ENCODE measurements at regions not wholly inside any gene's neighbourhood (a gene's known extent, or its start where the extent isn't known, plus 50 kb on each side); places are given as distances from the start of the nearest gene placed in this dataset.

DNA sequence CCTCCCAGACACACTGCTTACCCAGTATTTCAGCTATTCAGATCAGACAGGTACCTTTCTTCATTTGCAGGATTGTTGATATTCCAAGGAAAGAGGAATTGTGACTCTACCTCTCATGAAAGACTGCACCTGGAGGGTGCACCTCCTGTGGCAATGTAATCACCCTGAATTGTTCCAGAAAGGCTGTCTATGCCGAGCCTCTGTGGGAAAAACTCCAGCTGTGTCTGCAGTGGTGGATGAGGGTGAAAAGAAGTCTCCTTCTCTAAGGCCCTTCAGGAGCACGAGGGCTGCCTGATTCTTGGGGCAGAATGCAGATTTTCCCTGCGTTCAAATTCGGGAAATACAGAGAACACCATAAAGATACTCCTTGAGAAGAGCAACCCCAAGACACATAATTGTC lies 108.2 kb upstream of the ADAMTS3 start:
- H3K27ac ChIP-seq (ENCODE audit: low read depth in 1 of 2, low read length in 2 of 2), result no peak overlapping the region
- H3K79me2 ChIP-seq (ENCODE audit: insufficient read depth, low read length), result no peaks in the 10 kb centered on the region

DNA sequence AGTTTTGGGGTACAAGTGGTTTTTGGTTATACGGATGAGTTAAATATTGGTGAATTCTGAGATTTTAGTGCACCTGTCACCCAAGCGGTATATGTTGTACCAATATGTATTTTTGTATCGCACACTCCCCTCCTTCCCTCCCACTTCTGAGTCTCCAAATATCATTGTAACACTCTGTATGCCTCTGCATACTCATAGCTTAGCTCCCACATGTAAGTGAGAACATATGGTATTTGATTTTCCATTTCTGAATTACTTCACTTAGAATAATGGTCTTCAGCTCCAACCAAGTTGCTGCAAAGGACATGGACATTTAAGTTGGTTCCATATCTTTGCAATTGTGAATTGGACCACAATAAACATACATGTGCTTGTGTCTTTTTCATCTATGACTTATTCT lies 103.0 kb upstream of the ADAMTS3 start:
- no peaks in the 10 kb centered on the region for H3K79me2 ChIP-seq (ENCODE audit: insufficient read depth, low read length)
- Mint-ChIP-seq H3K9me3 (peaks cover 0 to 3% (median 2%) of the 10 kb centered on the region in 7 donors), H3K36me3 (no peaks in the 10 kb centered on the region), H3K4me1 (no peaks in the 10 kb centered on the region), H3K4me3 (no peak overlapping the region), H3K27ac (no peak overlapping the region), H3K27me3 (ENCODE audit: low read depth in 3 of 3) (peaks cover 0 to 4% (median 2%) of the 10 kb centered on the region in 3 donors)
- no CpG with 5 or more reads among the region's 3 CpGs for WGBS (ENCODE audit: insufficient coverage)
- no peaks in the 10 kb centered on the region for H3K27me3 ChIP-seq (ENCODE audit: control insufficient read depth in 2 of 2, insufficient read depth in 2 of 2, low read length in 2 of 2)
- H3K4me2 ChIP-seq (replicated peaks; ENCODE audit: extremely low read depth, low read length, poor library complexity, severe bottlenecking), result no peak overlapping the region
- intact Hi-C loops (cut with micrococcal nuclease), result no loop called here
- H3K4me3 ChIP-seq (replicated peaks in 1 of 3; ENCODE audit: low read depth in 2 of 3, low read length in 3 of 3), result no peak overlapping the region
- no peak for DNase-seq
- no peaks in the 10 kb centered on the region for H3K36me3 ChIP-seq (replicated peaks in 1 of 2; ENCODE audit: control insufficient read depth in 1 of 2, insufficient read depth in 2 of 2, low read length in 2 of 2)
- H3K9ac ChIP-seq (ENCODE audit: insufficient read depth, low read length, poor library complexity, severe bottlenecking), result no peak overlapping the region
- H4K20me1 ChIP-seq (ENCODE audit: insufficient read depth, low read length), result no peaks in the 10 kb centered on the region
- no peaks in the 10 kb centered on the region for H3K4me1 ChIP-seq (ENCODE audit: control insufficient read depth in 1 of 2, insufficient read depth in 2 of 2, low read length in 2 of 2)
- TF ChIP-seq, protein P1, sequence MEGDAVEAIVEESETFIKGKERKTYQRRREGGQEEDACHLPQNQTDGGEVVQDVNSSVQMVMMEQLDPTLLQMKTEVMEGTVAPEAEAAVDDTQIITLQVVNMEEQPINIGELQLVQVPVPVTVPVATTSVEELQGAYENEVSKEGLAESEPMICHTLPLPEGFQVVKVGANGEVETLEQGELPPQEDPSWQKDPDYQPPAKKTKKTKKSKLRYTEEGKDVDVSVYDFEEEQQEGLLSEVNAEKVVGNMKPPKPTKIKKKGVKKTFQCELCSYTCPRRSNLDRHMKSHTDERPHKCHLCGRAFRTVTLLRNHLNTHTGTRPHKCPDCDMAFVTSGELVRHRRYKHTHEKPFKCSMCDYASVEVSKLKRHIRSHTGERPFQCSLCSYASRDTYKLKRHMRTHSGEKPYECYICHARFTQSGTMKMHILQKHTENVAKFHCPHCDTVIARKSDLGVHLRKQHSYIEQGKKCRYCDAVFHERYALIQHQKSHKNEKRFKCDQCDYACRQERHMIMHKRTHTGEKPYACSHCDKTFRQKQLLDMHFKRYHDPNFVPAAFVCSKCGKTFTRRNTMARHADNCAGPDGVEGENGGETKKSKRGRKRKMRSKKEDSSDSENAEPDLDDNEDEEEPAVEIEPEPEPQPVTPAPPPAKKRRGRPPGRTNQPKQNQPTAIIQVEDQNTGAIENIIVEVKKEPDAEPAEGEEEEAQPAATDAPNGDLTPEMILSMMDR (IDR thresholded peaks at IDR 0.05), result no peak
- no peaks in the 10 kb centered on the region for H3K9me3 ChIP-seq (replicated peaks in 1 of 2; ENCODE audit: control insufficient read depth in 1 of 2, insufficient read depth in 1 of 2, low read length in 2 of 2)
- no peak overlapping the region for H2AFZ ChIP-seq (ENCODE audit: insufficient read depth, low read depth, low read length, poor library complexity, severe bottlenecking)
- H3K27ac ChIP-seq (ENCODE audit: low read depth in 1 of 2, low read length in 2 of 2), result no peak overlapping the region

More for the DNA sequence above, 108.2 kb upstream of the ADAMTS3 start:
- Histone ChIP-seq H3K36me3 (replicated peaks in 1 of 2; ENCODE audit: control insufficient read depth in 1 of 2, insufficient read depth in 2 of 2, low read length in 2 of 2) (no peaks in the 10 kb centered on the region), H3K9ac (ENCODE audit: insufficient read depth, low read length, poor library complexity, severe bottlenecking) (no peak overlapping the region), H3K4me3 (replicated peaks in 1 of 3; ENCODE audit: low read depth in 2 of 3, low read length in 3 of 3) (no peak overlapping the region), H3K9me3 (replicated peaks in 1 of 2; ENCODE audit: control insufficient read depth in 1 of 2, insufficient read depth in 1 of 2, low read length in 2 of 2) (peaks cover 0 to 12% of the 10 kb centered on the region in 2 donors), H3K4me2 (replicated peaks; ENCODE audit: extremely low read depth, low read length, poor library complexity, severe bottlenecking) (no peak overlapping the region), H3K4me1 (ENCODE audit: control insufficient read depth in 1 of 2, insufficient read depth in 2 of 2, low read length in 2 of 2) (no peaks in the 10 kb centered on the region), H3K27me3 (ENCODE audit: control insufficient read depth in 2 of 2, insufficient read depth in 2 of 2, low read length in 2 of 2) (no peaks in the 10 kb centered on the region), H2AFZ (ENCODE audit: insufficient read depth, low read depth, low read length, poor library complexity, severe bottlenecking) (no peak overlapping the region), H4K20me1 (ENCODE audit: insufficient read depth, low read length) (no peaks in the 10 kb centered on the region)
- intact Hi-C loops (cut with micrococcal nuclease), result no loop called here
- Mint-ChIP-seq H3K9me3 (peaks cover 0 to 17% (median 5%) of the 10 kb centered on the region in 7 donors), H3K4me1 (no peaks in the 10 kb centered on the region), H3K27me3 (ENCODE audit: low read depth in 3 of 3) (peaks cover 0 to 3% (median 1%) of the 10 kb centered on the region in 3 donors), H3K36me3 (no peaks in the 10 kb centered on the region), H3K27ac (no peak overlapping the region), H3K4me3 (no peak overlapping the region)
- TF ChIP-seq, protein P1 (IDR thresholded peaks at IDR 0.05), result no peak
- no CpG with 5 or more reads among the region's 4 CpGs for WGBS (ENCODE audit: insufficient coverage)
- DNase-seq, result no peak
